ENCODE measurements at regions not wholly inside any gene's neighbourhood (a gene's known extent, or its start where the extent isn't known, plus 50 kb on each side); places are given as distances from the start of the nearest gene placed in this dataset.

- TF ChIP-seq POLR2AphosphoS5 (IDR thresholded peaks at IDR 0.05) (no peak), EP300 (IDR thresholded peaks at IDR 0.05) (no peak), CTCF (IDR thresholded peaks at IDR 0.05) (no peak), POLR2A (IDR thresholded peaks at IDR 0.05) (no peak)
These were observed 234.5 kb upstream of the COBL start for GRCh38 chr7:51551070-51551469.

Measured in sigmoid colon (tissue), 4 donors.